K562 (cell line): ENCODE measurements at regions not wholly inside any gene's neighbourhood (a gene's known extent, or its start where the extent isn't known, plus 50 kb on each side); places are given as distances from the start of the nearest gene placed in this dataset.

ENCODE experiments used
- ATAC-seq: fragments of 200-7000 bp; cut with Tn5 transposase; 3 replicates; pipeline ENCODE4 v1.9.1; 2020; ENCODE audit warnings: moderate library complexity
- BruUV-seq: library from RNA; stranded (reverse); fragments of 400-500 nt; replicated peaks from 2 replicates; lab custom pipeline; 2021; lab: Mats Ljungman, UMichigan
- CTCF ChIA-PET: fragments of 300-600 bp; formaldehyde crosslinking; extraction: SDS; loops from one replicate; lab custom pipeline; 2021; ENCODE audit warnings: low intra/inter-chr PET ratio; lab: Yijun Ruan, JAX
- POLR2A ChIA-PET: fragments of 300-600, 350-650 bp; sonication (Branson Sonifier 250); formaldehyde crosslinking; extraction: SDS; loops from one replicate; lab custom pipeline; 2021; ENCODE audit warnings: antibody characterized with exemption, inconsistent platforms; lab: Yijun Ruan, JAX
- DNase-seq, 4 experiments: peaks; one replicate each; pipeline versions ENCODE4 v3.0.0 to v3.0.0-alpha.2; 2011 to 2018; ENCODE audit warnings: low spot score in 3 of 4, mixed read lengths in 3 of 4; ENCODE audit errors: extremely low read depth in 1 of 4
- FAIRE-seq: peaks from 2 replicates; lab custom pipeline; 2011; peaks lifted over from hg19 to GRCh38; lab: Jason Lieb, UNC
- H2AFZ ChIP-seq: 2 replicates; pipeline ENCODE4 v1.6.0; 2011; ENCODE audit warnings: low read depth, low read length, control low read depth, inconsistent platforms
- H3K27ac ChIP-seq: fragments of 200-600 bp; 3 replicates; pipeline ENCODE4 v1.8.0; 2011; ENCODE audit warnings: low read depth, mild to moderate bottlenecking, control low read depth, inconsistent platforms, low read length, moderate library complexity, mixed read lengths; ENCODE audit errors: extremely low read depth
- H3K27me3 ChIP-seq, 2 experiments: fragments of 300-600 bp in 1 of 2; 2 replicates in 1 of 2; 3 replicates in 1 of 2; pipeline versions ENCODE4 v1.6.0 to v1.8.0; 2011; ENCODE audit warnings: inconsistent platforms in 2 of 2, low read length in 2 of 2, mild to moderate bottlenecking in 1 of 2, mixed read lengths in 1 of 2, moderate library complexity in 1 of 2; ENCODE audit not compliant: control insufficient read depth in 2 of 2, insufficient read depth in 2 of 2
- H3K36me3 ChIP-seq: fragments of 300-600 bp; 3 replicates; pipeline ENCODE4 v1.8.0; 2011; ENCODE audit warnings: mild to moderate bottlenecking, low read length, inconsistent platforms; ENCODE audit not compliant: control insufficient read depth, insufficient read depth
- H3K4me1 ChIP-seq, 2 experiments: fragments of 200-600 bp in 1 of 2; replicated peaks in 1 of 2; 2 replicates in 1 of 2; 3 replicates in 1 of 2; pipeline versions ENCODE4 v1.5.1 to v1.8.0; 2011; ENCODE audit warnings: inconsistent platforms in 2 of 2, low read length in 2 of 2, mild to moderate bottlenecking in 1 of 2, mixed read lengths in 1 of 2, moderate library complexity in 1 of 2; ENCODE audit not compliant: control insufficient read depth in 2 of 2, insufficient read depth in 2 of 2
- H3K4me2 ChIP-seq: 2 replicates; pipeline ENCODE4 v1.6.1; 2011; ENCODE audit warnings: low read length, control low read depth, inconsistent platforms, mixed read lengths; ENCODE audit not compliant: insufficient read depth
- H3K4me3 ChIP-seq: fragments of 200-600 bp; sonication (generic), shearing (Covaris generic); 2 replicates; pipeline ENCODE4 v1.5.1; 2016; ENCODE audit warnings: control low read depth, inconsistent platforms
- H3K79me2 ChIP-seq: fragments of 200-600 bp; 3 replicates; pipeline ENCODE4 v1.8.0; 2011; ENCODE audit warnings: low read length, inconsistent platforms; ENCODE audit not compliant: control insufficient read depth, insufficient read depth
- H3K9ac ChIP-seq, 2 experiments: 2 replicates each; pipeline versions ENCODE4 v1.6.0 to v1.6.1; 2011; ENCODE audit warnings: low read depth in 2 of 2, low read length in 2 of 2, control low read depth in 1 of 2, inconsistent platforms in 1 of 2, mild to moderate bottlenecking in 1 of 2, mixed read lengths in 1 of 2; ENCODE audit not compliant: insufficient read depth in 1 of 2
- H3K9me1 ChIP-seq: one replicate; pipeline ENCODE4 v1.6.0; 2011; ENCODE audit warnings: inconsistent platforms, mild to moderate bottlenecking, low read length, moderate library complexity; ENCODE audit not compliant: control insufficient read depth, insufficient read depth
- H3K9me3 ChIP-seq: replicated peaks from 2 replicates; pipeline ENCODE4 v1.5.1; 2011; ENCODE audit warnings: low read depth, low read length, inconsistent platforms; ENCODE audit not compliant: control insufficient read depth, insufficient read depth
- H4K20me1 ChIP-seq: replicated peaks from 2 replicates; pipeline ENCODE4 v1.6.1; 2011; ENCODE audit warnings: low read length, inconsistent platforms, mixed read lengths; ENCODE audit not compliant: control insufficient read depth, insufficient read depth
- TEAD4 ChIP-seq, 2 experiments: sonication (generic) in 1 of 2; formaldehyde crosslinking in 1 of 2; IDR thresholded peaks; 2 replicates each; pipeline versions ENCODE4 v1.6.1 to v1.8.0; 2012 to 2022; ENCODE audit warnings: borderline replicate concordance in 1 of 2, inconsistent platforms in 1 of 2, low read length in 1 of 2, mild to moderate bottlenecking in 1 of 2, missing genetic modification reagents in 1 of 2
- WGBS: fragments of 100-300 bp; shearing (Covaris generic); methylation state at CpG from one replicate; pipeline ENCODE4 v1.1.6; 2016; ENCODE audit warnings: low coverage, mixed read lengths; ENCODE audit not compliant: insufficient coverage; ENCODE audit errors: missing lambda C conversion rate; 5-methylcytosine and 5-hydroxymethylcytosine counted together
- in situ Hi-C: fragments of 300-500 bp; cut with MboI; formaldehyde crosslinking; loops from 4 replicates; pipeline ENCODE4 v1.15.0; 2018; ENCODE audit warnings: inconsistent platforms, mixed read lengths
- intact Hi-C: fragments of 100-400 bp; cut with micrococcal nuclease; formaldehyde crosslinking; loops from 2 replicates; pipeline ENCODE4 v1.14.2; 2022
- TF ChIP-seq, protein P1 (sequence below): sonication (generic); formaldehyde crosslinking; IDR thresholded peaks from 2 replicates; pipeline ENCODE4 v1.8.0; 2022; ENCODE audit warnings: missing genetic modification reagents, mild to moderate bottlenecking, borderline replicate concordance
- TF ChIP-seq, protein P2 (sequence below): fragments of 200-400 bp; formaldehyde crosslinking; IDR thresholded peaks from 2 replicates; pipeline ENCODE4 v1.6.1; 2017; ENCODE audit warnings: mild to moderate bottlenecking, low read depth, low read length, moderate library complexity
- TF ChIP-seq, protein P3 (sequence below), 2 experiments: fragments of 450-650 bp; conservative IDR thresholded peaks; 2 replicates each; pipeline ENCODE4 v1.6.1; 2017; ENCODE audit warnings: mild to moderate bottlenecking in 2 of 2, moderate library complexity in 2 of 2

DNA sequence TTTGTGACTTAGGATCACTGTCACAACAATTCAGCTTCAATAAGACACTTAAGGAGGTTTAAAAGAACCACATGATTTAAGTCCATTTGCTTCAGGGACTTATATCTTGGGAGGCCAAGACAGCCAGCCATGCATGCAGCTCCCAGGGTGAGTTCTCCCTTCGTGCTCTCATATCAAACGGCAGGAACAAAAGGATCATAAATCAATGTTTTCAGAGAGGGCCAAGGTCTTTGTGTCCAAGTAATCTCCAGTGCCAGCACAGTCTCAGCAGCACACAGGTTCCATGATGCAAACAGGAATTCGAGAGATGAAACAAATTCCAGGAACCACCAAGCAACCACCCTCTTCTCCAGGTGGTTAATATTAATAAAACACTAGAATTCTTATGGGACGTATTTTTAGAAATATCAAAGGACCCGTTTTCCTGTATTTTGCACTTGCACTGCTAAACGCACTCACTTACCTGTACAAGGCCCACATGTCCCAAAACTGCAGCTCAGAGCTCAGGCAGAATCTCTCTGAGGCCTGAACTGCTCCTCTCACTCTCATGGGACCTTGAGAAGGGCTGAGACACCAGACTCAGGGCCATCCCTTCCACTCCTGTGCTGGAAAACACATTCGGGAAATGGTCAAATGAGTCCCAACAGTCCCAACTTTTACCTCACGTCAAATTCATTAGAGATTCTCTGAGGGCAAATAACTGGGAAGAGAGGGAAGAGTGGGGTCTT lies 100.0 kb upstream of the RAB4A start:
- H3K9me1 ChIP-seq, result no peaks in the 10 kb centered on the region
- H3K9me3 ChIP-seq, result no peaks in the 10 kb centered on the region
- ChIA-PET POLR2A (no interaction called here), CTCF (no interaction called here)
- no peak overlapping the region for H2AFZ ChIP-seq
- no TSS peak for BruUV-seq
- TF ChIP-seq, protein P1, sequence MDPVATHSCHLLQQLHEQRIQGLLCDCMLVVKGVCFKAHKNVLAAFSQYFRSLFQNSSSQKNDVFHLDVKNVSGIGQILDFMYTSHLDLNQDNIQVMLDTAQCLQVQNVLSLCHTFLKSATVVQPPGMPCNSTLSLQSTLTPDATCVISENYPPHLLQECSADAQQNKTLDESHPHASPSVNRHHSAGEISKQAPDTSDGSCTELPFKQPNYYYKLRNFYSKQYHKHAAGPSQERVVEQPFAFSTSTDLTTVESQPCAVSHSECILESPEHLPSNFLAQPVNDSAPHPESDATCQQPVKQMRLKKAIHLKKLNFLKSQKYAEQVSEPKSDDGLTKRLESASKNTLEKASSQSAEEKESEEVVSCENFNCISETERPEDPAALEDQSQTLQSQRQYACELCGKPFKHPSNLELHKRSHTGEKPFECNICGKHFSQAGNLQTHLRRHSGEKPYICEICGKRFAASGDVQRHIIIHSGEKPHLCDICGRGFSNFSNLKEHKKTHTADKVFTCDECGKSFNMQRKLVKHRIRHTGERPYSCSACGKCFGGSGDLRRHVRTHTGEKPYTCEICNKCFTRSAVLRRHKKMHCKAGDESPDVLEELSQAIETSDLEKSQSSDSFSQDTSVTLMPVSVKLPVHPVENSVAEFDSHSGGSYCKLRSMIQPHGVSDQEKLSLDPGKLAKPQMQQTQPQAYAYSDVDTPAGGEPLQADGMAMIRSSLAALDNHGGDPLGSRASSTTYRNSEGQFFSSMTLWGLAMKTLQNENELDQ, result no peak
- TF ChIP-seq, protein P2, sequence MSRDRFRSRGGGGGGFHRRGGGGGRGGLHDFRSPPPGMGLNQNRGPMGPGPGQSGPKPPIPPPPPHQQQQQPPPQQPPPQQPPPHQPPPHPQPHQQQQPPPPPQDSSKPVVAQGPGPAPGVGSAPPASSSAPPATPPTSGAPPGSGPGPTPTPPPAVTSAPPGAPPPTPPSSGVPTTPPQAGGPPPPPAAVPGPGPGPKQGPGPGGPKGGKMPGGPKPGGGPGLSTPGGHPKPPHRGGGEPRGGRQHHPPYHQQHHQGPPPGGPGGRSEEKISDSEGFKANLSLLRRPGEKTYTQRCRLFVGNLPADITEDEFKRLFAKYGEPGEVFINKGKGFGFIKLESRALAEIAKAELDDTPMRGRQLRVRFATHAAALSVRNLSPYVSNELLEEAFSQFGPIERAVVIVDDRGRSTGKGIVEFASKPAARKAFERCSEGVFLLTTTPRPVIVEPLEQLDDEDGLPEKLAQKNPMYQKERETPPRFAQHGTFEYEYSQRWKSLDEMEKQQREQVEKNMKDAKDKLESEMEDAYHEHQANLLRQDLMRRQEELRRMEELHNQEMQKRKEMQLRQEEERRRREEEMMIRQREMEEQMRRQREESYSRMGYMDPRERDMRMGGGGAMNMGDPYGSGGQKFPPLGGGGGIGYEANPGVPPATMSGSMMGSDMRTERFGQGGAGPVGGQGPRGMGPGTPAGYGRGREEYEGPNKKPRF, result no peak
- TF ChIP-seq, protein P3, sequence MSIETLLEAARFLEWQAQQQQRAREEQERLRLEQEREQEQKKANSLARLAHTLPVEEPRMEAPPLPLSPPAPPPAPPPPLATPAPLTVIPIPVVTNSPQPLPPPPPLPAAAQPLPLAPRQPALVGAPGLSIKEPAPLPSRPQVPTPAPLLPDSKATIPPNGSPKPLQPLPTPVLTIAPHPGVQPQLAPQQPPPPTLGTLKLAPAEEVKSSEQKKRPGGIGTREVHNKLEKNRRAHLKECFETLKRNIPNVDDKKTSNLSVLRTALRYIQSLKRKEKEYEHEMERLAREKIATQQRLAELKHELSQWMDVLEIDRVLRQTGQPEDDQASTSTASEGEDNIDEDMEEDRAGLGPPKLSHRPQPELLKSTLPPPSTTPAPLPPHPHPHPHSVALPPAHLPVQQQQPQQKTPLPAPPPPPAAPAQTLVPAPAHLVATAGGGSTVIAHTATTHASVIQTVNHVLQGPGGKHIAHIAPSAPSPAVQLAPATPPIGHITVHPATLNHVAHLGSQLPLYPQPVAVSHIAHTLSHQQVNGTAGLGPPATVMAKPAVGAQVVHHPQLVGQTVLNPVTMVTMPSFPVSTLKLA (conservative IDR thresholded peaks at IDR 0.05), result no peak
- TF ChIP-seq TEAD4 (IDR thresholded peaks at IDR 0.05; ENCODE audit: low read length) (no peak), TEAD4 (CRISPR knock-in tag; IDR thresholded peaks at IDR 0.05; ENCODE audit: borderline replicate concordance) (no peak)
- H4K20me1 ChIP-seq, result no peaks in the 10 kb centered on the region
- H3K9ac ChIP-seq, result no peak overlapping the region
- no peak overlapping the region for H3K27ac ChIP-seq
- intact Hi-C loops (no loop called here), in situ Hi-C loops (no loop called here)
- FAIRE-seq (peak; percentile 29), ATAC-seq (no peak), DNase-seq (no peak)
- WGBS, result 1% methylated on average over 8 of the region's 8 CpGs
- H3K4me2 ChIP-seq, result no peak overlapping the region
- no peak overlapping the region for H3K4me3 ChIP-seq
- H3K79me2 ChIP-seq, result no peaks in the 10 kb centered on the region
- H3K36me3 ChIP-seq, result no peaks in the 10 kb centered on the region
- no peaks in the 10 kb centered on the region for H3K4me1 ChIP-seq
- H3K27me3 ChIP-seq, result peaks cover 30 to 48% of the 10 kb centered on the region in 2 experiments
